Sciatic nerve (tissue), 2 donors: ENCODE measurements at regions not wholly inside any gene's neighbourhood (a gene's known extent, or its start where the extent isn't known, plus 50 kb on each side); places are given as distances from the start of the nearest gene placed in this dataset.
"Not testable (repeated sequence)": the region's sequence is repeated elsewhere in the genome, so short reads cannot be mapped to it uniquely, and the experiment has no call there.

Experiments used
- ATAC-seq: fragments of 200-7000 bp; cut with Tn5 transposase; one replicate; pipeline ENCODE4 v1.9.1; 2020; ENCODE audit warnings: mild to moderate bottlenecking, moderate library complexity
- DNase-seq: peaks from one replicate; pipeline ENCODE4 v3.0.0-alpha.2; 2020; ENCODE audit warnings: low spot score
- intact Hi-C: fragments of 100-400 bp; cut with DNase I; formaldehyde crosslinking; loops from one replicate; pipeline ENCODE4 v1.14.2; 2022
- donor health status: DM: no; HTN: no; CAD: no.
- donor health status: DM: no; HTN: no; CAD: no.

GRCh38 chr7:48992816-48993215 is 68.5 kb downstream of the CDC14C start:
- intact Hi-C loops: no loop called here
- DNase-seq (no peak), ATAC-seq (no peak)

DNA sequence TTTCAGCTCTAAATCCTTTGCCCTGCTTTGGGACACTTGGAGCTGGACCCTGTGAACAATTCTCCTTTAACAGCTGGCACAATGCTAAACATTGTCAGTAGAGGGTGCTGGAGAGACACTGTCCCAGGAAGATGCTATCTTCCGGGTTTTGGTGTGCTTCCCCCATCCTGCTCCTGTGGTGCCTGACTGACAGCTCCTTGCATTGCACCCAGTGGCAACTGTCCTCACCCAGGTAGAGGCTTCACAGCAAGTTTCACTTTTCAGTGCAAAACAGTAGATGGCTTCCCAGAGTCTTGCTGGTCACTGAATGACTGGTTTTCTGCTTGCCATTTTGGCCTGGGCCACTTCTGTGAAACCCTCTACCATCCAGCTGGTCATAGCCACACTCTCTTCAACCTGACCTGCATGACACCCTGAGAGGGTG is 77.3 kb downstream of the CDC14C start:
- ATAC-seq (no peak), DNase-seq (no peak)
- intact Hi-C loops: no loop called here

DNA sequence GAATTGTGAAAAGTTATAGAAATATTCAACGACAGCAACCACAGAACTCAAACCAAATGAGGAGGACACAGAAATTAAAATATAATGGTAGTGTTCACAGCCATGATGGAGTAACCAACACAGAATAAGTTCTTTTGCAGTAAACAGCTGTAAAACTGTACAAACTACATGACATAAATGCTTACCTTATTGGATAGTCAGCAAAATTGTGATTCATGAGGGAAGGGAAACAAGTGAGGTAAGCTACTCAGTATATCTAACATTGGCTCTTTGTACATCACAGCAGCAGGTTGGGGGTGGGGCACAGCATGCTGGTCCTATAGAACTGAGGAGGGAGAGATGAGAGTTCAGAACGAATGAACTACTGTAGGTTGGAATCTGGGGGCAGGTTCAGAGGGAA is 86.4 kb downstream of the CDC14C start:
- ATAC-seq (no peak), DNase-seq (no peak)
- intact Hi-C loops: no loop called here

- intact Hi-C loops: no loop called here
- no peak for DNase-seq
- no peak for ATAC-seq
These were observed 90.5 kb downstream of the CDC14C start for GRCh38 chr7:49014870-49015269.

- ATAC-seq: no peak
These were observed 95.8 kb downstream of the CDC14C start for GRCh38 chr7:49020145-49020544.

DNA sequence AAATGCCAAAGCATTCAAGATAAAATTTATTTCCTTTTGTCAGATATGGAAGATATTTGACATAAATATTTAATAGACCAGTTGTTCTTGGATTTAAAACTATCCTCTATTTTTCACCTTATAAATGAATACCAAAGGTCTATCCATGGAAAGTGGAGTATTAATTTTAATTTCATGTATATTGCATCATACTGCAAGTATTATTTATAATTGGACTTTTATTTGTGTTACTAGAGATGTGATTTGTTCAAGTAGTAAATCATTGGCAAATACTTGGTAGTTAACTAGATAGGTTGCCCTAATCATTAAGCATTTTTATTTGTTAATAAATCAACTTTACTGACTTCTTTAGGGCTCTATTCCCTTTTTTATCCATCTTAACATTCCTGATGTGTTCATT is 98.1 kb downstream of the CDC14C start:
- ATAC-seq (no peak), DNase-seq (no peak)
- intact Hi-C loops: no loop called here

More at GRCh38 chr7:49020145-49020544, 95.8 kb downstream of the CDC14C start:
- intact Hi-C loops: no loop called here
- DNase-seq: no peak

DNA sequence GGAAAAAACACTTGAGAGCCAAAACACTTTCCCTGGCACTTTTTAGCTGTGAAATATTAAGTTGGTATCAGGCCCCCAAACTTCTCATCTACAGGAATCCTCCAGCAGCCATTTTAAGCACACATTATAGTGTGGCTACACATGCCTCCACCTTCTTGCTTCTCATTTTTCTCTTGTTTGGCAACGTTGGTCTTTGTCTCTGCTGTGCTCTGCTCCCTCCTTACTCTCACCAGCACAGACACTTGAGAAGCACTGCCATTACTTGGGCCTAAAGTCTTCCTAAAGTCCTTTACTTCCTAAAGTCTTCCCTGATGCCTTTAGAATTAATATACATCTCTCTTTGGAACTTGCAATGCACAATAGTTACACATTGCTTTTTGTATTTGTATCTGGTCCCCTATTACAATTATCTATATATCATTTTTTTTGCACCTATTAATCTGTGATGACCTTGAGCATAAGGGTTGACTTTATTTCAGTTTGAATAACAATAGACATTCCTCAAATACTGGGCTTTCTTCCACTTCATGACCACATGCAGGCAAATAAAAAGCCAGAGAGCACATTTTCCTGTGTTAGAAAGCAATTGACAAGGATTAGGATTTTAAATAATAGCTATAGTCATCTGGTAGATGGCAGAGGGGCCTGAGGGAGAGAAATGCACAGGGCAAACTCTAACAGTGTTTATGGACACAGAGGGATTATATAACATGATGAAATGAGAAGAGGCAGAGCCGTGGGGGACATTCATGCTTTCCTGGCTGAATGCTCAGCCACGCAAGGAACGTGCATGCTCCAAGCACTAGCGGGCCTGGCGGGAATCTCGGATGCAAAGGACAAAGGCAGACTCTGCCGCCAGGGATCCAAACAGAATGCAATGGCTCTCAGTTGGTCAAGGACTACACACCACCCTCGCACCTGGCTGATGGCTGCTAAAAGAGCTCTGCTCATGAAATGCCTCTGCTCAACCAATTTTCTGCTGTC is 99.3 kb downstream of the CDC14C start:
- intact Hi-C loops: no loop called here
- DNase-seq: no peak
- no peak for ATAC-seq

DNA sequence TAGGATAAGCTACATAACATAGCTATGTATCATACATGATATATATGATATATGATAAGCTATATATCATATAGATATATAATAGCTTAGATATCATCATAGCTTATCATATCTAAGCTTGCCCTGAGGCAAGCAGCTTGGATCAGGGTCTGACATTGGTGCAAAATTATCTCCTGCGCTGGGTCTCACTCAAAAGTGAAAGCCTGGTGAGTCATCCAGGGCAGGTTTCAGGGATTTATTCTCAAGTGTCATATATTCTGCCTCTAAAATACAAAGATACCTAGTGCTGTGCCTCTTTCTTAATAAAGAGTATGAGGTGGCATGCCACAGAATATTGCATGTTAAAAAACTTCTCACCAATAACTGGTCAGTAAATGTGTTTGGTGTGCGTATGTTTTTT is 105.9 kb downstream of the CDC14C start:
- intact Hi-C loops: no loop called here
- DNase-seq: no peak
- no peak for ATAC-seq

DNA sequence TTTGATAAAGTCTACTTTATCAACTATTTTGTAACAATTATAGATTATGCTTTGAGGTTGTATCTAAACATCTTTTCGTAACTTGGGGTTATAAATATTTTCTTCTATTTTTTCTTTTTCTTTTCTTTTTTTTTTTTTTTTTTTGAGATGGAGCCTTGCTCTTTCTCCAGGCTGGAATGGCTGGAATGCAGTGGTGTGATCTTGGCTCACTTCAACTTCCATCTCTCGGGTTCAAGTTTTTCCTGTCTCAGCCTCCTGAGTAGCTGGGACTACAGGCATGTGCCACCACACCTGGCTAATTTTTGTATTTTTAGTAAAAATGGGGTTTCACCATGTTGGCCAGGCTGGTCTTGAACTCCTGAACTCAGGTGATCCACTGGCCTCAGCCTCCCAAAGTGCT is 108.8 kb downstream of the CDC14C start:
- DNase-seq, ATAC-seq, intact Hi-C loops: not testable (repeated sequence)

DNA sequence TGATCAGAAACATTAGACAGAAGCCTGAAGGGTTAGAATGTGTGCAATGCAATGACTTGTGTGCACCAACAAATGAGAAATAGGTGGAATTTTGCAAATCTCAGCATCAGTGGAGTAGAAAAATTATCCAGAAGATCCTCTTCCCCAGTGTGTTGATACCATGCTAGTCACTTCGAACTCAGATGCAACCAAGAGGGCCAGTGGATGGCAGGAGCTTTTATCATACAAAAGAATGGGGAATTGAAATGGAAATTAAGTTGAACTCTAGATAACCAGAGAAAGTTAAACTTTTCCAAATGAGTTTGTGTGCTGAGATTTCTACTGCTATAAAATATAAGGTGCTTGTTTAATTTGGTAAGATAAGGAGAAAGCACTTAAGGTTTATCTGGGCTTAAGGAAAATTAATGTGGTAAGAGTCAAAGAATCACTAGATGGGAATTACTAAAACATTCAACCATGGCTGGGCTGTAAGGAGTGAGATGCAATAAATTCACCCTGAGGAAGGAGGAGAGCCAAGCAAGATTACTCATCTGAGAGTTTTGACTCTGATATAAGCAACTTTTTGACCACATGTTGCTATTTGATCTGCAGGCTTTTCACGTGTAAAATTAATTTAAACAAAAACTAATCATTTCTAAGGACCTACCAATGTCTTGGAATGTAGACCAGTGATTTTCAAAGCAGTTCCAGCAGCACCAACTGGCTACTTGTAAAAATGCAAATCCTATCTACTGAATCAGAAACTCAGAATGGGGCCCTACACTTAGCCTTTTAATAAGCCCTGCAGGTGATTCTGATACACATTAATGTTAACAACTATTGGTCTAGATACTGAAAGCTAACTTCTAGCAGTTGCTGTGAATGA is 113.2 kb downstream of the CDC14C start:
- ATAC-seq (no peak), DNase-seq (no peak)
- intact Hi-C loops: no loop called here

DNA sequence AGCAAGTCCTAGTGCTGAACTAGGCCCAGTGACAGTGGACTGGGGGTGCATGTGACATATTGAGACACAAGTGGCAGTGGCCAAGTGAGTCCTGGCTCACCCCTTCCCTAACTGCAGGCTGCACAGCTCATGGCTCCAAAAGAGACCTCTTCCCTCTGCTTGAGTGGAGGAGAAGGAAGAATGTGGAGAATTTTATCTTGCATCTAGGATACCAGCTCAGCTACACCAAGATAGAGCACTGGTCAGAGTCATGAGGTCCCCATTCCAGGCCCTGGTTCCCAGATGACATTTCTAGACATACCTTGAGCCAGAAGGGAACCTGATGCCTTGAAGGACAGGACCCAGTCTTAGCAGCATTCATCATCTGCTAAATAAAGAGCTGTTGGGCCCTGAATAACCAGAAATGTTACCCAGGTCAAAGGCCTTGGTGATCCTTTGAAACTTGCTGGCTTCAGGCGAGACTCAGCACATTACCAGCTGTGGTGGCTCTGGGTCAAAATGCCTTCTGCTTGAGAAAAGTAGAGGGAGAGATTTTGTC is 114.5 kb downstream of the CDC14C start:
- intact Hi-C loops: no loop called here
- DNase-seq: no peak
- no peak for ATAC-seq

GRCh38 chr7:49060743-49061142 is 136.4 kb downstream of the CDC14C start:
- DNase-seq (no peak), ATAC-seq (no peak)
- intact Hi-C loops: no loop called here

GRCh38 chr7:49074538-49074937 is 150.2 kb downstream of the CDC14C start:
- ATAC-seq (no peak), DNase-seq (no peak)
- intact Hi-C loops: no loop called here

DNA sequence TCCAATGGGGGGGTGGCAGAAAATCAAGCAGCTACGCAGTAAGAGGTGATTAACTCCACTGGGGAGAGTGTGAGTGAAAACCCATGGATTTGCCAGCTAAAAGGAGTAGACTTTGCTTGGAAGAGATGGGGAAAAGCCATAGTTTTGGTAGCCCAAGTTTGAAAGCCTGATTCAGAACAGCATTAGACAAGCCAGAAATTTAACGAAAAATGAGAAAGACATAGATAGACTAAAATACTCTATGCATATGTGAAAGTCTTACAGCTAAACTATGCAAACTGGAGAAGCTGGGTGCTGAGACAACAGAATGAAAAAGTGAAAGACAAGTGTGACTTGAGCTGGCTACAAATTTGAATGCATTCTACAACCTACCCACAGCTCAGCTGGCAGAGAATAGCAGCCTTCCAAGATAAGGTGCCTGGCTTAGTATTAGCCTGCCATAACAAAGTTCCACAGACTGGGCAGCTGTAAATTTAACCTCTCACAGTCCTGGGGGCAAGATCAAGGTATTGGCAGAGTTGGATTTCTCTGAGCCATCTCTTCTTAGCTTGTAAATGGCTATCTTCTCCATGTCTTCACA is 156.6 kb downstream of the CDC14C start:
- DNase-seq (no peak), ATAC-seq (no peak)
- intact Hi-C loops: no loop called here

DNA sequence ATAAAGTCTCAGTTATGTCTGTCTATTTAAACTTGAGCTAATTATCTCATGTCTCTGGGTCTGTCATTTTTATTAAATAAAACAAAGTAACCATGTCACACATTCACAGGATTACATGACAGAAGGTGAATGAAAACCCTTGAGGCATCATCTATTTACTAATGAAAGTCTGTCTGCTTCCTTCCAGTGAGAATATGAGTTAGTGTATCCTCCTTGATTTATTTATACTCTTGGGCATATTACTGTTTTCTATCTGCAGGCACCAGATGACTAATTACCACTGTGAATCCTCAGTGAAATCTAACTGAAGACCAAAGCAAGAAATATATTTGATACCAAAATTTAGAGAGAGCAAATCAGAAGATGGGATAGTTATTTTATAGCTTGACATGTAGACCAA is 163.7 kb downstream of the CDC14C start:
- intact Hi-C loops: no loop called here
- no peak for DNase-seq
- no peak for ATAC-seq

DNA sequence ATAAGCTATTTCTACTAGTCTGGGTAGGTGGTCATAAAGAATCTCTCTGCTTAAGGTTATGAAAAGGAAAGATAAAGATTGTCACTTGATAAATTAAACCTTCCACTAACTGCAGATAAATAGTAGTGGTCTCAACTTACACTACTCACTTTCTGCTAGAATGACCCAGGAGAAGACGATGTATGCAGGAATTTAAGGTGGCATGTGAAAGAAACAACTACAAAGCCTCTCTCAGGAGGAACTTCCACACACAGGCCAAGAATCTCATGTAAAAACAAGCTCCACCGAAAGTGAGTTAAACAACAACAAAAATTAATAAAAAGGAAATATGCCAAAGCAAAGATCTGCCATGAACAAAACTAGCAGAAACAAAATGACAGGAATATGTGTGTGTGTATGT is 165.4 kb downstream of the CDC14C start:
- ATAC-seq: no peak

DNA sequence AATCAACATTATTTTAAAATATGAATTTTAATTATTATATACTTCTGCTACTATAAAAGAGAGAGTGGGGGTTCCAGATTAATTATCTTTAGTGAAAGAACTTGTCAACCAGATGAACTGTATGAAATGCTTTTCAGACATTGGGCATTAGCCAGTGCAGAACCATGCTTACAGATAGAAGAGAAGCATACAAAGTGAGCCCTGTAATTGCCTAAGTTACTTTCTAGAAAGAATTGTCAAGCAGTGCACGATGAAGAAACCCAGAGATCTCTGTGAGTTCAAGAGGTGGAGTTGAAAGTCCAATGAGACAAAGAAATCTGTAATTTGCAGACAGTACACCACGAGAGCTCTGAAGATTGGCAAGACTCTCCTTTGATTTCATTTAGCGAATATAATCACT is 166.7 kb downstream of the CDC14C start:
- intact Hi-C loops: no loop called here
- ATAC-seq (no peak), DNase-seq (no peak)

More for the DNA sequence above, 165.4 kb downstream of the CDC14C start:
- intact Hi-C loops: no loop called here
- no peak for DNase-seq

- no peak for ATAC-seq
- intact Hi-C loops: no loop called here
These were observed 167.2 kb downstream of the CDC14C start for GRCh38 chr7:49091519-49091918.

DNA sequence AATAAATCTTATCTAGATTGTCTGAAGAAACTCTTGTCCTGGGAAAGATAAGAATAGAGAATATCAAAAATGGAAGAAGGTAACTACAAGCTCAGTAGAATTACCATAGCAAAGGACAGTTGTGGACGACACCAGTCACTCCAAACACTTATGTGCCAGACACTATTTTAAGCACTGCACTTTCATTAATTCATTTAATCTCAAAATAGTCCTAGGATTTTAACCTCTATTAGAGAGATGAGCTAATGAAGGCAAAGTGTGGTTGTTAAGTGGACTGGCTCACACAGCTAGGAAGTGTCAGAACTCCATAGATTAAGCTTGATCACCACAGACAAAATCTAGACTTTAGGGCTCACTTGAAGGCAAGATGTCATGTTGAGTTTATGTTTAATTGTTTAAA is 168.9 kb downstream of the CDC14C start:
- no peak for ATAC-seq
- DNase-seq: no peak
- intact Hi-C loops: no loop called here

More at GRCh38 chr7:49091519-49091918, 167.2 kb downstream of the CDC14C start:
- no peak for DNase-seq
